ENCODE measurements at regions not wholly inside any gene's neighbourhood (a gene's known extent, or its start where the extent isn't known, plus 50 kb on each side); places are given as distances from the start of the nearest gene placed in this dataset.
"Not testable (repeated sequence)": the region's sequence is repeated elsewhere in the genome, so short reads cannot be mapped to it uniquely, and the experiment has no call there.

DNA sequence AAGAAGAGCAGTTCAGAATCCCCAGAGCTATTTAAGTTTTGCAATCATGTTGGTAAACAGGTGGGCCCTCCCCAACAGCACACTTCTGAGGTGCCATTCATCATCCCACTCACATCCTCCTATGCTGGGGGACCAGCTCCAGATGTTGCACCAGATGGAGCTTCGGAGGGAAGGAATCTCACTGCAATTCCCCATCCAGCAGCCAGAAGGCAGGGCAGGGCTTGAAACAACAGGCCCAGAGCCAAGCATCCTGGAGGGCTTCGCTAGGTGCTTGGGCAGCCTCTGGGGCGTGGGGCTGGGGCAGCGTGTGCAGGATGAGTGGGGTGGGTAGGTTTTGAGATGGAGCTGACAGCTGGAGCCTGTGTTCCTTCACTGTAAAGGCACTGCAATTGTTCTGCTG is 73.6 kb downstream of the ATP6V0E2 start:
- TF ChIP-seq, protein P1, sequence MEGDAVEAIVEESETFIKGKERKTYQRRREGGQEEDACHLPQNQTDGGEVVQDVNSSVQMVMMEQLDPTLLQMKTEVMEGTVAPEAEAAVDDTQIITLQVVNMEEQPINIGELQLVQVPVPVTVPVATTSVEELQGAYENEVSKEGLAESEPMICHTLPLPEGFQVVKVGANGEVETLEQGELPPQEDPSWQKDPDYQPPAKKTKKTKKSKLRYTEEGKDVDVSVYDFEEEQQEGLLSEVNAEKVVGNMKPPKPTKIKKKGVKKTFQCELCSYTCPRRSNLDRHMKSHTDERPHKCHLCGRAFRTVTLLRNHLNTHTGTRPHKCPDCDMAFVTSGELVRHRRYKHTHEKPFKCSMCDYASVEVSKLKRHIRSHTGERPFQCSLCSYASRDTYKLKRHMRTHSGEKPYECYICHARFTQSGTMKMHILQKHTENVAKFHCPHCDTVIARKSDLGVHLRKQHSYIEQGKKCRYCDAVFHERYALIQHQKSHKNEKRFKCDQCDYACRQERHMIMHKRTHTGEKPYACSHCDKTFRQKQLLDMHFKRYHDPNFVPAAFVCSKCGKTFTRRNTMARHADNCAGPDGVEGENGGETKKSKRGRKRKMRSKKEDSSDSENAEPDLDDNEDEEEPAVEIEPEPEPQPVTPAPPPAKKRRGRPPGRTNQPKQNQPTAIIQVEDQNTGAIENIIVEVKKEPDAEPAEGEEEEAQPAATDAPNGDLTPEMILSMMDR (IDR thresholded peaks at IDR 0.05), result not testable (repeated sequence)
- TF ChIP-seq POLR2A (IDR thresholded peaks at IDR 0.05; ENCODE audit: low read depth); POLR2AphosphoS5 (IDR thresholded peaks at IDR 0.05): not testable (repeated sequence)

Data from esophagus muscularis mucosa (tissue), 3 donors.